GM23338 (cell line): ENCODE measurements at regions not wholly inside any gene's neighbourhood (a gene's known extent, or its start where the extent isn't known, plus 50 kb on each side); places are given as distances from the start of the nearest gene placed in this dataset.

ENCODE experiments used
- ATAC-seq: fragments of 200-7000 bp; cut with Tn5 transposase; 3 replicates; pipeline ENCODE4 v1.9.1; 2020
- DNase-seq: peaks from one replicate; pipeline ENCODE4 v3.0.0-alpha.2; 2015; ENCODE audit warnings: low spot score
- H2AFZ ChIP-seq: fragments of 200-600 bp; sonication (generic); 2 replicates; pipeline ENCODE4 v1.8.0; 2016; ENCODE audit warnings: antibody characterized with exemption, mild to moderate bottlenecking, moderate library complexity
- H3F3A ChIP-seq: fragments of 200-600 bp; sonication (generic); replicated peaks from 2 replicates; pipeline ENCODE4 v1.8.0; 2017; ENCODE audit warnings: antibody characterized with exemption, mixed run types, low read depth
- H3K27ac ChIP-seq: fragments of 200-600 bp; sonication (generic); 2 replicates; pipeline ENCODE4 v1.6.1; 2016; ENCODE audit warnings: low read depth
- H3K27me3 ChIP-seq: fragments of 200-600 bp; sonication (generic); 2 replicates; pipeline ENCODE4 v1.8.0; 2016; ENCODE audit warnings: mild to moderate bottlenecking, mixed run types, moderate library complexity; ENCODE audit not compliant: insufficient read depth
- H3K36me3 ChIP-seq: fragments of 200-600 bp; sonication (generic); 2 replicates; pipeline ENCODE4 v1.8.0; 2016; ENCODE audit warnings: mild to moderate bottlenecking; ENCODE audit not compliant: insufficient read depth
- H3K4me1 ChIP-seq: fragments of 200-600 bp; sonication (generic); 2 replicates; pipeline ENCODE4 v1.8.0; 2016; ENCODE audit warnings: mild to moderate bottlenecking, moderate library complexity; ENCODE audit not compliant: insufficient read depth
- H3K4me2 ChIP-seq: fragments of 200-600 bp; sonication (generic); 2 replicates; pipeline ENCODE4 v1.7.1; 2017; ENCODE audit warnings: mixed run types
- H3K4me3 ChIP-seq: fragments of 200-600 bp; sonication (generic); 2 replicates; pipeline ENCODE4 v1.6.1; 2016; ENCODE audit warnings: mixed run types
- H3K79me2 ChIP-seq: fragments of 200-600 bp; sonication (generic); replicated peaks from 2 replicates; pipeline ENCODE4 v1.8.0; 2017; ENCODE audit warnings: mild to moderate bottlenecking; ENCODE audit not compliant: insufficient read depth
- H3K9me2 ChIP-seq: fragments of 200-600 bp; sonication (generic); 2 replicates; pipeline ENCODE4 v1.8.0; 2017; ENCODE audit not compliant: insufficient read depth
- H4K20me1 ChIP-seq: fragments of 200-600 bp; sonication (generic); replicated peaks from 2 replicates; pipeline ENCODE4 v1.8.0; 2017; ENCODE audit warnings: mild to moderate bottlenecking; ENCODE audit not compliant: insufficient read depth
- H3K27ac Mint-ChIP-seq: 2 replicates; pipeline ENCODE4 v1.8.0; 2020; ENCODE audit warnings: inconsistent platforms, mild to moderate bottlenecking, moderate library complexity, mixed read lengths
- H3K27me3 Mint-ChIP-seq: 3 replicates; pipeline ENCODE4 v1.8.0; 2022; ENCODE audit warnings: low read depth, mild to moderate bottlenecking, moderate library complexity, mixed read lengths, inconsistent platforms; ENCODE audit not compliant: insufficient read depth, poor library complexity
- H3K36me3 Mint-ChIP-seq: 3 replicates; pipeline ENCODE4 v1.8.0; 2021; ENCODE audit warnings: low read depth, mild to moderate bottlenecking, inconsistent platforms, moderate library complexity, mixed read lengths
- H3K4me1 Mint-ChIP-seq: 3 replicates; pipeline ENCODE4 v1.8.0; 2020; ENCODE audit warnings: mild to moderate bottlenecking, inconsistent platforms, mixed read lengths
- H3K4me3 Mint-ChIP-seq: 3 replicates; pipeline ENCODE4 v1.8.0; 2021; ENCODE audit warnings: moderate library complexity, mild to moderate bottlenecking, inconsistent platforms, mixed read lengths
- H3K9me3 Mint-ChIP-seq: 3 replicates; pipeline ENCODE4 v1.8.0; 2020; ENCODE audit warnings: moderate library complexity, mild to moderate bottlenecking, inconsistent platforms, mixed read lengths
- CREB1 ChIP-seq: fragments of 250-450 bp; sonication (Bioruptor Pico); IDR thresholded peaks from 2 replicates; pipeline ENCODE4 v1.5.0; 2020; ENCODE audit warnings: low read depth, mild to moderate bottlenecking, moderate library complexity
- CTCF ChIP-seq, 2 experiments: fragments of 200-600 bp in 1 of 2; sonication (generic) in 1 of 2; conservative IDR thresholded peaks; 2 replicates each; pipeline versions ENCODE4 v1.5.1 to v1.6.1; 2016 to 2017; ENCODE audit warnings: antibody characterized with exemption in 2 of 2, low read depth in 2 of 2, mild to moderate bottlenecking in 2 of 2, moderate library complexity in 1 of 2
- ETS1 ChIP-seq: IDR thresholded peaks from 2 replicates; pipeline ENCODE4 v1.6.1; 2016; ENCODE audit warnings: antibody characterized with exemption
- EZH2 ChIP-seq: fragments of 200-600 bp; sonication (generic); IDR thresholded peaks from one replicate; pipeline ENCODE4 v1.8.0; 2017; ENCODE audit warnings: antibody characterized with exemption, mild to moderate bottlenecking, low read depth; ENCODE audit not compliant: unreplicated experiment
- EZH2phosphoT487 ChIP-seq: fragments of 200-600 bp; sonication (generic); IDR thresholded peaks from one replicate; pipeline ENCODE4 v1.8.1; 2018; ENCODE audit warnings: antibody characterized with exemption; ENCODE audit not compliant: unreplicated experiment
- JUNB ChIP-seq: IDR thresholded peaks from one replicate; pipeline ENCODE4 v1.6.1; 2016; ENCODE audit warnings: antibody characterized with exemption; ENCODE audit not compliant: unreplicated experiment
- NANOG ChIP-seq: IDR thresholded peaks from 2 replicates; pipeline ENCODE4 v1.6.1; 2016; ENCODE audit warnings: antibody characterized with exemption, borderline replicate concordance
- POLR2AphosphoS5 ChIP-seq: IDR thresholded peaks from 2 replicates; pipeline ENCODE4 v1.6.1; 2016; ENCODE audit warnings: antibody characterized with exemption, low read depth
- REST ChIP-seq: IDR thresholded peaks from one replicate; pipeline ENCODE4 v1.6.1; 2018; ENCODE audit warnings: antibody characterized with exemption; ENCODE audit not compliant: unreplicated experiment
- STAT1 ChIP-seq: IDR thresholded peaks from one replicate; pipeline ENCODE4 v1.6.1; 2016; ENCODE audit warnings: antibody characterized with exemption; ENCODE audit not compliant: unreplicated experiment
- ZNF114 ChIP-seq: fragments of 250-450 bp; sonication (Bioruptor Pico); IDR thresholded peaks from 2 replicates; pipeline ENCODE4 v1.5.0; 2020; ENCODE audit warnings: mild to moderate bottlenecking, moderate library complexity
- ZNF331 ChIP-seq: fragments of 250-450 bp; sonication (Bioruptor Pico); IDR thresholded peaks from 2 replicates; pipeline ENCODE4 v1.5.0; 2020; ENCODE audit warnings: low read depth, mild to moderate bottlenecking, moderate library complexity
- ZNF462 ChIP-seq: fragments of 250-450 bp; sonication (Bioruptor Pico); IDR thresholded peaks from 2 replicates; pipeline ENCODE4 v1.5.0; 2020; ENCODE audit warnings: mild to moderate bottlenecking, moderate library complexity

- H3K4me1 Mint-ChIP-seq = no peaks in the 10 kb centered on the region
- no peaks in the 10 kb centered on the region for H3F3A ChIP-seq
- no peaks in the 10 kb centered on the region for H3K36me3 ChIP-seq
- peaks cover 3% of the 10 kb centered on the region; the same call in 1 of the 2 replicates for H3K9me2 ChIP-seq
- no peak overlapping the region for H3K27ac Mint-ChIP-seq
- H2AFZ ChIP-seq = no peak overlapping the region
- no peaks in the 10 kb centered on the region for H3K9me3 Mint-ChIP-seq
- ATAC-seq (no peak), DNase-seq (no peak)
- no peak overlapping the region for H3K4me2 ChIP-seq
- H3K4me1 ChIP-seq = no peaks in the 10 kb centered on the region
- H3K36me3 Mint-ChIP-seq = no peaks in the 10 kb centered on the region
- H3K4me3 Mint-ChIP-seq = no peak overlapping the region
- H3K4me3 ChIP-seq = no peak overlapping the region
- H3K79me2 ChIP-seq = no peaks in the 10 kb centered on the region
- no peak for TF ChIP-seq POLR2AphosphoS5
- no peak for TF ChIP-seq ZNF114
- no peak for TF ChIP-seq NANOG
- no peak for TF ChIP-seq EZH2phosphoT487
- TF ChIP-seq ETS1 = no peak
- TF ChIP-seq STAT1 = no peak
- TF ChIP-seq CREB1 = no peak
- TF ChIP-seq REST = no peak
- no peak for TF ChIP-seq JUNB
- no peak for TF ChIP-seq ZNF462
- TF ChIP-seq ZNF331 (CRISPR knock-in tag) = no peak
- no peak for TF ChIP-seq EZH2
- TF ChIP-seq CTCF (conservative IDR thresholded peaks at IDR 0.05; ENCODE audit: low read depth in 2 of 2) = no peak
- H3K27me3 ChIP-seq = no peaks in the 10 kb centered on the region
- no peaks in the 10 kb centered on the region for H4K20me1 ChIP-seq
- no peak overlapping the region for H3K27ac ChIP-seq
- H3K27me3 Mint-ChIP-seq = no peaks in the 10 kb centered on the region
Measured at GRCh38 chr1:55538428-55538827, 323.3 kb upstream of the USP24 start.
